DLD1 (cell line): ENCODE measurements at regions not wholly inside any gene's neighbourhood (a gene's known extent, or its start where the extent isn't known, plus 50 kb on each side); places are given as distances from the start of the nearest gene placed in this dataset.

Source experiments
- in situ Hi-C: cut with HindIII; loops from 2 replicates; pipeline ENCODE4 v1.10.0; 2017; ENCODE audit warnings: low sequenced_read_pairs

DNA sequence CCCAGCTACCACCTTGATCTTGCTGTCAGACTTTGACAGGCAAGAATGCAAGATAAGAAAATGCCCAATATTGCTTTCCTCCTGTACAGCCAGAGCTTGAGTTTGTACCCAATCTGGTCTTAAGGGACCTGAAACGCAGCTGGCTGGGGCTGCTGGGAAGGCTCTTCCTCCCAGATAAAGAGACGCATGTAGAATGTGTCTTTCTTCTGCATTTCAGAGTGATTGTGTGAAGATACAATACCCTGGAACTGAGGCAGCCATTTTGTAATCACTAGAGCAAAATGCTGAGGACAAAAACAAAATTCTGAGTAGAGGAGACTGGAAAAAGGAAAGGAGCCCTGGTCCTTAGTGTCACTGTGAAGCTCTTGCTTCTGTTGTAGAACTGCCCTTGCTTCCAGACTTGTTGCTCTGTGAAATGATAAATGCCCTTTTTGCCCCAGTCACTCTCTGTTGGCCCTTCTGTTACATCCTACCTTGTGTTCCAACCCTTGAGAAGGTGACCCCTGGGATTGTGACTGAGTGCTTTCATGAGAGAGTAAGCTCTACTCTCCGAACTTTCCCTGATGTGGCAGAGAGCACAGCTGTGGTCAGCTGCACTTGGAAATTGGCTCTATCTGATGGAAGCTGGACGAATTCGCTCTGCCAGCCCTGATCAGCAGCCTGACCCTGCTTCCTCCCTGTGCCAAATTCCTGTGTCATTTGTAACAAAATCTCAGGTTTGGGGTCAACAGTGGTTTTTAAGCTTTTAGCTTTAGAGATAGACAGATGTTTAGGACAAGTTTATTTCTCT, 137.4 kb upstream of the RBMS1 start:
- in situ Hi-C loops = no loop called here

DNA sequence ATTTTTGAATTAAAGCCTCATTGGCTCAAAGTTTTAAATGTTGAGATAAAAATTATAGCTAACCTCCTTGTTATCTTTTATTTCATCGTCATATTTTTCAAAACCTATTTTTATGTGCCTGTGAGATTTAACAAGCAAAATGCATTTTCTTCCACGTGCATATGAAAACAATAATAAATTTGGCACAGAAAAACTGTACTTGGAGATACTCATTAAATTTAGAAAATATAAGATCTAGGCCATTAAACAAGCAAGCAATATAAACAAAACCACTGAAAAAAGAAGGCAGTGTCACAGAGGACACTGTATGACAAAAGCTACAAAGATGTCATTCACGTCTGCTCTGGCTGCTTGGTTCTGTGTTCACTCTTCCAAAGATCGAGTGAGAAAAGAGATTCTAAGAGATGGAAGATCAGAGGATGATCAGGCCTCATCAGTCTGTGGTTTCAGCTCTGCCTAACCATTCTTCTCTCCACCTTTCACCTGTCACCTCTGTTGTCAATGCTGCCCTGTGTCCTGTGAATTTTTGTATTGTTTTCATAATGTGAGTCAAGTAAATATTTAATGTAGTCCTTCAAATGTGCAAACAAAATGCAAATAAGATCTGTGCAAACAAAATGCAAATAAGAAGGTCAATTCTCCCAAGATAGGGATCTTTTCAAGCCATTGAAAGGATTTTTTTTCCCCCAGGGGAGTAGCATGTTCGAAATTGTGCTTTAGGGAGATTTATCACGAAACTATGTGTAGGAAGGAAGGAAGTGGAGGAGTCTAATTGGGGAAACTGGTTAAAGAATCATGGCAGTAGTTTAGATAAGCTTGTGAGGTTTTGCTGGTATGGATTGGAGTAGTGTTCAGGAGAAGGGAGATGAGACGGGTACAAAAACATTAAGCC, 138.7 kb upstream of the RBMS1 start:
- in situ Hi-C loops = no loop called here

DNA sequence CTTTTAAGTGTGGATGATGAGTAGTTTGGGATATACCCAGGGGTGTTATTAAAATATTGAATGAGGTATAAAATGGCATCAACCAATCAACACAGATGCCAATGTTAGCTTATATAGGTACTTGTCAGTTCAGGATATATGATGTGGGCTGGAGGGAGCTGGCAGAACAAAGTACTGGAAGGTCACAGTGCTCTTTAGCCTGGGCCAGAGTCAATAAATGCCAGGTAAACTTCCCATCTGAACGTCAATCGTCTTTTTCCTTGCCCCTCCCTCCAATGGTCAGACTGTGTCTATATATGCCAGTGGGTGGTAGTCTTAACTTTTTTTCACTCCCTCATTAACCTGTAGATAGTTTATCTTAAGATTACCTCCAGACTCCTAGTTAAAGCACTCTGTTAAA, 140.8 kb upstream of the RBMS1 start:
- in situ Hi-C loops = no loop called here

DNA sequence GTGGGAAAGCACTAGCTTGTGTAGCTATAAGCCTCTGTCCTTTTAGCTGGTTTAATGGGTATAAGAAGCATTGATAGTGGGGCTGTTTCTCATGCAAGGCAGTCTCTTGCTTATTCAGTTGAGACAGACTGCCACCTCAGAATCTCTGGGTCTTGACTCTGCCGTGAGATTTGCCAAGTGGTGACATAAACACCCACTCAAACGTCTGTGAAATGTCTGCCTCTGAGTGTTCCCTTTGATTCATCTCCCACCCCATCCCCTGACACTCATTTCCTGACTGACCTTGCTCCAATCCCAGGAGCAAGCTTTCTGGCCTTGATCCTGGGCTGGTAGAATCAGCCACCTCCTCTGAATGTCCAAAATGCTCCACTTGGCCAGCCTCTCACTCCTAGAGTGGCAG, 141.9 kb upstream of the RBMS1 start:
- in situ Hi-C loops = no loop called here

DNA sequence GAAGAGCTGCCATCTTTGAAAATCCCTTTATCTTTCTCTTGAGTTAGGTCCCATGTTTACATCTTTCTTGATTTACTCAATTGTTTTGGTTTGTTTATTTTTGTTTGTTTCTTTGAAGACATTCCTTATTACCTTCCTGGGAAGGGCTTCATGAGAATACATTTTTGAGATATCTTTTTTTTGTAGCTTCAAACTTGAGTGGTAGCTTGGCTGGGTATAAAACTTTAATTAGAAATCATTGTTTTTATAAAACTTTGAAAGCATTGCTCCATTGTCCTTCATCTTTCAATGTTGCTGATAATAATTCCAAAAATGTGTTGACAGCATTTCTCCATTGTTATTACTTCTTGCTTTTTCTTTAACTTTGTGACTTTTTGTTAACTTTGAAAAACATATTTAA, 145.9 kb upstream of the RBMS1 start:
- in situ Hi-C loops = no loop called here

DNA sequence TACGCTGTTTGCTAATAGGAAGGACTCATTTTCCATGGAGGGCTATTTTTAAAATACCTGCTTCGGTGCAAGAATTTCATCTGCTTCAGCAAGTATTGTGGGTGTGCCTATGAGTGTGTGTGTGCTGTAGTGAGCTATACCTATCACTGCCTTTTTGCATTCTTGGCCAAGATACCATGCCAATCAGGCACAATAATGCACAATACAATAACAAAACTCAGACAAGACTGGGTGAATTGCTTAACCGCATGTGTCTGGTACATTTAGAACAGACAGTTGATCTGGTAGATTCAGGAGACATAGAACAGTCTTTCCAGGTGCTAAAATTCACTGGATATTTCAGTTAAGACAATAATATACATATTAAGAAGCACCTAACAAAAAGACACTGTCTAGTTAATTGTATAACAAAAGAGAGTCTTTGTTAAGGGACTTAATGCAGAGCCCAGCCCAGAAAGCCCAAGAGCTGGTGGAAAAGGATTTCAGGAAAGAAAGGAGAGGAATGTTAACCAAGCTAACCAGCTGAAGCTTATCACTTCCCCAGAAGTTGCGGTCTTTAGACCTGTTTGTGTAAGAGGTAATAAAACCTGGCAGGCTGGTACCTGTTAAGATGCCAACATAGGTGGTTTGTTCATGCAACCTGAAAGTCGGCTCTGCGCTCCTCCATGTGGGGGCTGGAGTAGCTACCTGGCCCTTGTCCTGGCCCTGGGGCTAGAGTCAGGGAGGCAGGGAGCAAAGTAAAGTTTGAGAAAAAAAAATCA, 153.3 kb upstream of the RBMS1 start:
- in situ Hi-C loops = no loop called here

DNA sequence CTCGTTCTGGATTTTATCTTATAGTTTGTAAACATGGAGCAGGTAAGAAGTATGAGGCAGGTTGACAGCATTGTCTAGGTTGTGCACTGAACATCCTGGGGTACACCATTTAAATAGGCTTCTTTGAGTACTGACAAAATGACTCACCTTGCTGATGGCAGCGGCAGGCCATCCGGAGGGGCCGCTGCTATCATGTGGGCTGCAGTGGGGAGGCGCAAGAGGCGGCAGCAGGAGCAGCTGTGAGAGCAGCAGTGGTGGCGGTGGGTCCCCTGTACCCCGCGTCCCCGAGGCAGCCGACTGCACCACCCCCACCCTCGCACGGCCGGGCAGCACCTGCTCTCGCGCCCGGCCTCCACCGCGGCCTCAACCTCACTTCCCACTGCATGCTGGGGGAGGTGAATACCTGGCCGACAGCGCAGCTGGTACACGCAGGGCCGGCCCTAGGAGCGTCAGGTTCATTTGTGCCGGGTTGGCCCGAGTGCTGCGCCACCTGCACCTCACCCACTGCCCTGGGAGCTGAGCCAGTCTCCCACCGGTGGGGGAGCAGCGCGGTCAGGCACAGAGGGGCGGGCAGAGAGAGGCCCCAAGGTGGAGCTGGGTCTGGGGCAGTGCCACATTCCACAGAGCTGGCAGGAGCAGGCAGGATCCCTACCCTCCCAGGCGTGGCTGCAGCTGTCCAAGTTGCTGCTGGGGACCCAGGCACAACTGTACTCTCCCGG, 154.5 kb upstream of the RBMS1 start:
- in situ Hi-C loops = no loop called here

DNA sequence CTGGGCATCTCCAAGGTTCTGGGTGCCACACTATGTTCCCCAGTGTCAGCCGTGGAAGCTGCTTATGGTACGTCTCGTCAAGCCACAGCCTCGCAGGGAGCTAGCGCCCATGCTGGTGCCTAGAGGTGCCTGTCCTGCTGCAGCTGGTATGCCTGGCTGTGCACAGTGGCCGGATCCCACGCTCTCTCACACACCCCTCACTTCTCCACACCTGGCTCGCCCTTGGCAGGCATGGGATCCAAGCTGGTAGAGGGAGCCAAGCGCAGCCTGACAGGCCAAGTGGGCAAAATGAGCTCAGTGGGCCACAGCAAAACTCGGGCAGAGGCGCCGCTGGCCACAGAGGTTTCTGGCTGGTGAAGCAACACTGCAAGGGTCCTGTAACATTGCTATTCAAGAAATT, 156.1 kb upstream of the RBMS1 start:
- in situ Hi-C loops = no loop called here

DNA sequence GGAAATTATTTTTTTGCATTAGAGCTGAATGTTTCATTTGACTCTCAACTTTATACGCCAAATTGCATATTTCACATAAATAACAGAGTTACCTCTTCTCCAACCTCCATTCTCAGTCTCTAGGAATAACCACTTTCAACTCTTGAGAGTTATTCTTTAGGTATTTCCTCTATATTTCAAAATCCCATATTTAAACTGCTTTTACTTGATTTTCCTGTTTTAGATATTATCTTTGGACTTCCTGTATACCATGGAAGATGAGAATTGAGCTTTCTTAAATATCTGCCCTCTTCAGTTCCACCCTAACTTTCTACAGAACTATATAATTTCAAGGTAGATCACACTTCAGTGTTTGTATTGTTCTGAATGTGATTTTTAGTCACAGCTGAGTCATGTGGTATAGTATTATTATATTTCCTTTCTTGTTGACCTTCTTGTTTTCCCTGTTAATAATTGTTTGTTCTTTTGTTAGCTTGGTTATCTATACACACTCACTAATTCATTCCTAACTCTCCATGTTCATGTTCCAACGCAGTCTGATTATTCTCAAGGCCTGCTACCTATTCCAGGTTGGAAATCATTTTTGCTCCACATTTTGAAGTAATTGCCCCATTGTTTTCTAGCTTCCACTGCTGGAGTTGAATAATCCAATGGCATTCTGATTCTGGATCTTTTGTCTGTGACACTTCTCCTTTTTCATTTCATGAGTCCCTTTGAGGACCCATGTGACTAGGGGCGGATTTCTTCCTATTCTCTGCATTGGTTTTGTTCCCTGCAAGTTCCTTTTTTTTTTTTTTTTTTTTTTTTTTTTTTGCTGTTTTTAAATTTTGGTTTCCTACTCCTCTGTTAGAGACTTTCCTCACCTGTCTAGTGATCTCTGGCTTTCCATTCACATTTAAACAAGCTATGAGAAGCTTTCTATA, 156.8 kb upstream of the RBMS1 start:
- in situ Hi-C loops = no loop called here

DNA sequence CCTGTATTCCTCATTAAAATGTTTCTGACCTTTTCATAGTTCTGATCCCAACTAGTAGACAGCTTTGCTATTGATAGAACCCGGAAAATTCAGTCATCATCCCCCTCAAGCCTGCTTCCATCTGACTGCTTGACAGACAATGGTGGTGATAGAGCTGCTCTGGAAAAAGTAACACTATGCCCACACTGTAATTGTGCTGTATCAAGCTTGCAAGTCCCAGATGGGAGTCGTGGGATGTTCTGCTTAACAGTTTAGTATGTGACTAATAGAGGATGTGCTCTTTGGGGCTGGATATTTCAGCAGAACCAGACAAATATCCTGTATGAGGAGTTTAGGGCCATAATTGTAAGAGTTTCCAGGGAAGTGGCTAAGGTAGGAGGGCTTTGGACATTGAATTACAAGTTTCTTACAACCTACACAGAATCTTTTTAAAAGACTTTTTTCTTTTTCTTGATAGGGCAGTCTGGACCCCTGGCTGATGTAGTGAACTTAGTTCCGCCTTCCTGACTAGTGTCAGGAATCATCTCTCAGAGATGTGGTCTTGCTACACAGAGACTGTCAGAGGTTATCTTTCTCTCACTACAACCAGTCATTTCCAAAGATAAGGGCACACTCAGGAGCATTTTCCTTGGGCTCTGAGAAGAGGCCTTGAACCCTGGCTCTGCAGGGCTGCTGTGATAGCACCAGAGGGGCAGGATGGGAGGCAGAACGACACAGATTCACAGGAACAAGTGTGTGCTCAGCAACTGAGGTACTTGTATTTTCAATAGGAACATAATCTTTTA, 158.0 kb upstream of the RBMS1 start:
- in situ Hi-C loops = no loop called here

DNA sequence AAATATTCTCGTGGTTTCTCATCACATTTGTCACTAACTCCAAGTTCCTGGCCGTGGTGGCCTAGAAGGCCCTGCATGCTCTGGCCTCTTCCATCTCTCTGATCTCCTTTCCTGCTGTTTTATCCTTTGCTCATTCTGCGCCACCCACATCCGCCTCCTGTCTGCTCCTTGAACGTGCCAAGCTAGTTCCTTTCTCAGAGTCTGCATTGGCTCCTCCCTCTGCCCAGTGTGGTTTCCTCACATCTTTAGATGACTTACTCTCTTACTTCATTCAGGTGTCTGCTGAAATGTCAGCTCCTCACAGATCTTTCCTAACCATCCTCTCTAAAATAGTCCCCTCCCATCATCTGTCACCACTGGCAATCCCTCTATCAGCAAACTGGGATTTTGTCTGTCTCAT, 158.6 kb upstream of the RBMS1 start:
- in situ Hi-C loops = no loop called here

DNA sequence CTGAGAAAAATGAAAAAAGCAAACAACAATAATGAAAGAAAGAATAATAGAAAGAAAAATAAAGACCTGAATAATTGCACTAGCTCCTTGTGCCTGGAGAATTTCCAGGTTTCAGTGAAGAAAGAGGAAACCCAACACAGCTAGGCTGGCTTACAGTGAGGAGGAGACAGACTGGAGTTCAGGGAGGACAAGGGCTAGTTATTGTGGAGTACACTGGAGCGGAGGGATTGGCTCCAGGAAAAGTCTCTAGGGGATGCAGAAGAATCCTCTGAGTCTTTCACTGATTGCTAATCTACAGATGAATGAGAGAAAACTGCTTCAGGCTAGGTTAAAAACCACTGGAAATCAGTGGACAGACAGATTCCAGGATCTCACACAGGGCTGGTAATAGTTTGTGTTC, 163.6 kb upstream of the RBMS1 start:
- in situ Hi-C loops = no loop called here

DNA sequence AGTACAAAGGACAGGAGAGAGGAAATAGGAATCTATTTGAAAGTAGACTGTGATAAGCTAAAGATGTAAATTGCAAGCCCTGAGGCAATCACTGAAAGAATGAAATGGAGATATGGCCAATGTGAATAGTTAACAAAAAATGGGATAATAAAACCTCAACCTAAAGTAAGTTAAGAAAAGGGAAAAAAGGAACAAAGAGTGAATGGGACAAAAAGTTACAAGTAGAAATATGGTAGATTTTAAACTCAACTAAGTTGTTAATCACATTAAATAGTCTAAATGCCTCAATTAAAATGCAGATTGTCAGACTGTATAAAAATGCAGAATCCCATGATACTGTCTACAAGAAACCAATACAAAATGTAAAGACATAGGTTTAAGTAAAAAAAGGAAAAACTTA, 165.2 kb upstream of the RBMS1 start:
- in situ Hi-C loops = no loop called here

DNA sequence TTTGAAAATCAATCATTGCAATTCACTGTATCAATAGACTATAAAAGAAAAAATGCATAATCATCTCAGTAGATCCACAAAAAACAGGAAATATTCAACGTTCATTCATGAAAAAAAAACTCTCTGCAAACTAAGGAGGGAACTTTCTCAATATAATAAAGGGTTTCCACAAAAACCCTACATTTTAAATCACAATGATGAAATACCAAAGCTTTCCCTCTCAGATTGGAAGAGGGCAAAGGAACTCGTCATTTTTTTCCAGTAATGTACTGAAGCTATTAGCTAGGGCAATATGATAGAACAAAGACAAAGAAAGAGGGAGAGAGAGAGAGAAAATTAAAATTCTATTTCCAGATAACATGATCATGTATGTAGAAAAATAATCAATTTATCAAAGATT, 167.1 kb upstream of the RBMS1 start:
- in situ Hi-C loops = no loop called here

DNA sequence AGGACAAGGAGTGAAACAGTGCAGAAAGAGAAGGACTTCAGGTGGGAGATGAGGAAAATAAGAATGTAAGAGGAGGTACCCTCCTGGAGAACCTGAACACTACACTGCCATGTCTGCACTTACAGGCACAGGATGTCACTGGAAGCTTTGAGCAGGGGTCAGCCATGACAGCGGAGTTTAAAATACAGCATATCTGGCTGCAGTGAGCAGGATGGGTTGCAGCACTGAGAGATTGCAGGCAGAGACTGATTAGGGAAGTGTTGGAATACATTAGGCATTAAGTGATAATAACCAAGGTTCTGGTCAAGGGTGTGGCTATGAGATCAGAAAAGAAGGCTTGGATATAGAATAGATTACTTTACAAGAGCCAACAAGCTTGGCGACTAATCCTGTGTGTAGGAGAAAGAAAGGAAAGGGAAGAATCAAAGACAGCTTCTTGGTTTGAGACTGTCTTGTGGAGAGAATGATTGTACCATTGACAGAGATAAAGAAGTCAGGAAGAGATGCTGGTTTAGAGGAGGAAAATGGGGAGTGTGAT, 171.1 kb upstream of the RBMS1 start:
- in situ Hi-C loops = no loop called here

DNA sequence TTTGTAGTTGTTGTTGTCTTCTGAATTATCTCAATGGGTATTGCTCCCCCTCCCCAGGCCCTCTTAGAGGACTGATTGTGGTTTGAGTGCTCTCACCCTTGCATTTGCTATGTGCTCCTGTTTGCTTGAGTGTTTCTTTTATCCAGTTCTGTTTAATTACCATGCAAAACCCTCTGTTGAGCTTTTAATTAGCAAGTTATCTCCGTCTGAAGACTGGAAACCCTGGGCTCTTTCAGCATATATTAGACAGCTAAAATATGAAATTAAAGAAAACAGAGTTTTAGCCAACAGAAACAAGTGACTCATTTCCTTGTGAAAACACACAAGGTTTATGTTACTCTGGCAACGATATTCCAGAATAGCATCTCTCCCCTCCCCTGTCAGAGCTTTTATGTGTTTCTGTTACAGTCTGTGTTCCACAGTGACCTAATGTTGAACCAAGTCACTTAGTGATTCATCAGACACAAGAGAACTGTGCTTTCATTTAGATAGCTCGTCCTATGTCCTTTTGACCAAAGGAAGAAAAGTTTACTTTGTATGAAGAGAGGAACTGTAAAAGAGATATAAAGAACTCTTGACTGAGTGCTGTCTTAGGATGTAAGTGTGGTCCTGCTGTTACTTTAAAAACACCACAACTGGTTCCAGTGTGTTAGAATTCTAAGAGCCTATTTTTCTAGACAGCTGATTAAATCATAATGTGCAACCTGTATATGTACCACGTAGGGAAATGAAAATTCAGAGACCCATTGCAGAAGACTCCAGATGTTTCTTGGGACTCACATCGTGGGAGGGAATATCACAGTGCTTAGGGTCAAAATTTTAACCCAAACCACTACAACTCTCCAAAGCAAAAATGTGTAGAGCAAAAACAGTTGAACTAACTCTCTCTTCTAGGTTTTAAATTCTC, 172.8 kb upstream of the RBMS1 start:
- in situ Hi-C loops = no loop called here

DNA sequence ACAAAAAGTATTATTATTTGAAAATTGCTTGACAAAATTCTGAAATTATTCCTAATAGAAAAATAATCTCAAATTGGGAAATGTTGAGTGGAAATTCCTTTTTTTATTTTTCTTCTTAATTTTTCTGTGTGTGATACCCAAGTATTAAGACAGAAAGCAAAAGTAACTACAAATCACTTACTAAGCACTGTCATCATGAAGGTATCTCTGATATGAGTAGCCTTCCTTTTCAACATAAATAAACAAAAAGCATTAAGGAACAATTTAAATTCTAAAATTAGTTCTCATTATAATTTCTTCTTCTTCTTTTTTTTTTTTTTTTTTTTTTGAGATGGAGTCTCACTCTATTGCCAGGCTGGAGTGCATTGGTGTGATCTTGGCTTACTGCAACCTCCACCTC, 174.2 kb upstream of the RBMS1 start:
- in situ Hi-C loops = no loop called here

DNA sequence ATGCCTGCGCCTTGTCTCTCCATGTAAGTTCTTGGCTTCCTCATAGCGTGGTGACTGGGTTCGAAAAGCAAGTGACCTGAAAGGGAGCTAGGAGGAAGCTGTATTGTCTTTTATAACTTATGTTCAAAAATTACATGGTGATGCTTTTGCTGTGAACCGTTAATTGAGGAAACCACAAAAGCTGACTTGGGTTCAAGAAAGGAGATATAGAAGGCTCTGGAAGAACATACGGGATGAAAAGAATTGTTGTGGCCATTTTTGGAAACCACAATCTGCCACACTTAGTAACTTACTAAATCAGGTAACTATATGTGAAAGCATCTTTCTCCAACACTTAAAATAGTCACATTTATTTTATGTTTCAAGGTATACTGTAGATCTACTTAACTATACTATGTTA, 177.0 kb upstream of the RBMS1 start:
- in situ Hi-C loops = no loop called here
